Right atrium auricular region (tissue), 2 donors: ENCODE measurements at regions not wholly inside any gene's neighbourhood (a gene's known extent, or its start where the extent isn't known, plus 50 kb on each side); places are given as distances from the start of the nearest gene placed in this dataset.

Experiments used
- DNase-seq: peaks from one replicate; pipeline ENCODE4 v3.0.0-alpha.2; 2019; ENCODE audit warnings: low spot score
- H3K27ac ChIP-seq, 2 donors: fragments of 200-600 bp; sonication (generic); 1 replicate in 1 of 2; 2 replicates in 1 of 2; pipeline ENCODE4 v1.5.1; 2016 to 2019
- H3K27me3 ChIP-seq, 2 donors: fragments of 200-600 bp; sonication (generic); one replicate each; pipeline versions ENCODE4 v1.5.1 to v1.6.0; 2017 to 2019
- H3K36me3 ChIP-seq: fragments of 200-600 bp; sonication (generic); one replicate; pipeline ENCODE4 v1.5.1; 2016
- H3K4me1 ChIP-seq, 2 donors: fragments of 200-600 bp; sonication (generic); one replicate each; pipeline versions ENCODE4 v1.5.1 to v1.6.0; 2017 to 2019
- H3K4me3 ChIP-seq, 2 donors: fragments of 200-600 bp; sonication (generic); 1 replicate in 1 of 2; 2 replicates in 1 of 2; pipeline ENCODE4 v1.5.1; 2017 to 2019; ENCODE audit warnings: mild to moderate bottlenecking in 1 of 2, moderate library complexity in 1 of 2
- H3K9me3 ChIP-seq, 2 donors: fragments of 200-600 bp; sonication (generic); one replicate each; pipeline ENCODE4 v1.5.1; 2019
- CTCF ChIP-seq, 2 donors: fragments of 200-600 bp; sonication (generic); IDR thresholded peaks; one replicate each; pipeline ENCODE4 v1.5.1; 2019; ENCODE audit warnings: antibody characterized with exemption in 2 of 2

DNA sequence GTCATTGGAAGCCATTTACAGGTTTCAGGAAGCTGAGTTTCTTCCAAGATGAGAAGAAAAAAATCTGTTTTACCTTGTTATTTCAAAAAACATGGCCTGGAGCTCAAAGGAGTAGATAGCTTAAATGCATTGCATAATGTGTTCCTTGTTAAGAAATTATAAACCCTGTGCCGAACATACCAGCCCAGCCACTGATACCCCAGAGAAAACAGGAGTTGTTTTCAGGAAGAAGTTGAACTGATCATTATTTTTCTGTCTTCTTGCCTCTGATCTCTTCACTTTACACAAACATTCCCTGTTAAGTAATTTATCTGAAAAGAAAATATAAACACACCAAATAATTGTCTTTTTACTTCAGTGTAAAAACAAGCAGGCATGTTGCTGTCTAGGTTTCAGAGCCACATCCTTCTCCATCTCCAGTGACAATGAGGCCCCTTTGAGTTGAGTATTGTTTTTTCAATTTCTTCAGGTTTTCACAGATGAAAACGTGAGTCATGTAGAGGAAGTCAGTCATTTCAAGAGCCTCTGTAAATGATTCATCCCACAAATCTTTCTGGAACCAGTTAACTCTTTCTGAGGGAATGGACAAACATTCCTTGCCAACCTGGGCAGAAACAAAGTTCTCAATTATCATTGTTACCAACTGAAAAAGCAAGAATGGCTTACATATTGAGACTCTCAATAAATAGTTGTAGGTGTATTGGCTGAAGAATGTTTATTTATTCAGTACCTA is 244.2 kb downstream of the IPMK start:
- Histone ChIP-seq H3K27me3 (no peaks in the 10 kb centered on the region), H3K36me3 (no peaks in the 10 kb centered on the region), H3K4me1 (no peaks in the 10 kb centered on the region), H3K27ac (no peak overlapping the region), H3K9me3 (no peaks in the 10 kb centered on the region), H3K4me3 (no peak overlapping the region)
- TF ChIP-seq CTCF (IDR thresholded peaks at IDR 0.05), result no peak
- DNase-seq, result no peak

- H3K27ac ChIP-seq, result no peak overlapping the region
- H3K27me3 ChIP-seq, result no peaks in the 10 kb centered on the region
- TF ChIP-seq CTCF (IDR thresholded peaks at IDR 0.05), result no peak
- no peaks in the 10 kb centered on the region for H3K4me1 ChIP-seq
- no peaks in the 10 kb centered on the region for H3K9me3 ChIP-seq
- DNase-seq, result no peak
- H3K36me3 ChIP-seq, result no peaks in the 10 kb centered on the region
- H3K4me3 ChIP-seq, result no peak overlapping the region
These were observed 247.7 kb downstream of the IPMK start for GRCh38 chr10:58019863-58020537.

DNA sequence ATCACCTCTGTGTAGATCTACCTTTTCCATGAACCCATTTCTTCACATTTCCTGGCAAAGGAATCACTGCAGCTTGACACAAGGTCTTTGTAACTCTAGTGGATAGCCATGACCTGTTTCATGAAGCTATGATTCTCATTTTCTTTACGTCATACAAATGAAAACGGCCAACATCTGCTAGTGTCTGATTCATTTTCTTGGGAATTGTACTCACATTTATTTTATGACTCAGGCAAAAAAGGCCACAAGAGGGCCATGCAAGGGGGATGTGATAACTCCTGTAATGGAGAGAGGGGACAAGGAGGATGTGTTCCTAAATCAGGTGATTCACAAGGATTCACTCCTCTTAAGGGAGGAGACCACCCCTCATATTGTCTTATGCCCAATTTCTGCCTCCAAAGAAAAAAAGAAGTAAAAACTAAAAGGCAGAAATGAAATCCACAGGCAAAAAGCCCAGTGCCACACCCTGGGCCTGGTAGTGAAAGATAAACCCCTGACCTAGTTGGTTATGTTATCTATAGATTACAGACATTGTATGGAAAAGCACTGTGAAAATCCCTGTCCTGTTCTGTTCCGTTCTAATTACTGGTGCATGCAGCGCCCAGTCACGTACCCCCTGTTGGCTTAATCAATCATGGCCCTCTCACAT is 249.9 kb downstream of the IPMK start:
- Histone ChIP-seq H3K9me3 (no peaks in the 10 kb centered on the region), H3K27ac (no peak overlapping the region), H3K4me3 (no peak overlapping the region), H3K27me3 (no peaks in the 10 kb centered on the region), H3K36me3 (no peaks in the 10 kb centered on the region), H3K4me1 (no peaks in the 10 kb centered on the region)
- no peak for TF ChIP-seq CTCF (IDR thresholded peaks at IDR 0.05)
- no peak for DNase-seq

DNA sequence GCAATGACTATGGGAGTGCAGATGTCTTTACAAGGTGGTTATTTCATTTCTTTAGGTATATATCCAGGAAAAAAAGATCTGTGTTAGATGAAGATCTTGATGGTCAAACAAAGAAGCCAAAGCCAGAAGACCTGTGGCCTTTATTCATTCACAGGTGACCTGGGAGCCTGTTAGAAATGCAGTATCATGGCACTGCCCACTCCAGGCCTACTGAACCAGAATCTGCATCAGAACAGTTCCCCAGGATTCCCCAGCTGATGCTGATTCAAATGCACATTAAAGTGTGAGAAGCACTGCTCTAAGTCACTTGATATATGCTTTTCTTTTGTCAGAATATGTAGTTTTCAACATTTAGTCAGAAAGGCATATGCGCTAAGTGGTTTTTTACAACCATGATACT is 251.1 kb downstream of the IPMK start:
- TF ChIP-seq CTCF (IDR thresholded peaks at IDR 0.05), result no peak
- Histone ChIP-seq H3K27me3 (no peaks in the 10 kb centered on the region), H3K4me1 (no peaks in the 10 kb centered on the region), H3K9me3 (no peaks in the 10 kb centered on the region), H3K4me3 (no peak overlapping the region), H3K36me3 (no peaks in the 10 kb centered on the region), H3K27ac (no peak overlapping the region)
- no peak for DNase-seq

DNA sequence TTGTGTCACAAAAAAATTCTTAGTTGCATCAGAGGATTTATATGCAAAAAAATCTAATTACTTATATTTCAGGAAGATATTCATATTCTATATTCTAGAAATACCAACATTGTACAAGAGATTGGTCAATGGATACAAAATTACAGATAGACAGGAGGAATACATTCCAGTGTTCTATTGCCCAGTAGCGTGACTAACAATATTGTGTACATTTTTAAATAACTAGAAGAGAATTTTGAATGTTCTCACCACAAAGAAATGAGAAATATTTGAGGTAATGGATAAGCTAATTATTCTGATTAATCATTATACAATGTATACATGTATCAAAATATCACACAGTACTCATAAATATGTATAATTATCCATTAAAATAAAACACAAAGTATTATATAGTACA is 253.3 kb downstream of the IPMK start:
- Histone ChIP-seq H3K27ac (no peak overlapping the region), H3K4me3 (no peak overlapping the region), H3K9me3 (no peaks in the 10 kb centered on the region), H3K4me1 (no peaks in the 10 kb centered on the region), H3K36me3 (no peaks in the 10 kb centered on the region), H3K27me3 (no peaks in the 10 kb centered on the region)
- no peak for TF ChIP-seq CTCF (IDR thresholded peaks at IDR 0.05)
- DNase-seq, result no peak
